OCI-LY1 (cell line): ENCODE measurements at regions not wholly inside any gene's neighbourhood (a gene's known extent, or its start where the extent isn't known, plus 50 kb on each side); places are given as distances from the start of the nearest gene placed in this dataset.

Source experiments
- H2AFZ ChIP-seq: fragments of 200-600 bp; sonication (generic), shearing (Covaris generic); 2 replicates; pipeline ENCODE4 v1.6.0; 2014; ENCODE audit warnings: antibody characterized with exemption, mild to moderate bottlenecking, low read length
- H3F3A ChIP-seq: fragments of 200-600 bp; sonication (generic), shearing (Covaris generic); 2 replicates; pipeline ENCODE4 v1.6.0; 2014; ENCODE audit warnings: mild to moderate bottlenecking, antibody characterized with exemption, low read length, moderate library complexity; ENCODE audit not compliant: insufficient read depth
- H3K27ac ChIP-seq: fragments of 200-600 bp; sonication (generic); 2 replicates; pipeline ENCODE4 v1.5.1; 2014; ENCODE audit warnings: low read length, mixed run types, mild to moderate bottlenecking, low read depth; ENCODE audit not compliant: poor library complexity, severe bottlenecking
- H3K27me3 ChIP-seq: fragments of 200-600 bp; sonication (generic); 2 replicates; pipeline ENCODE4 v1.6.0; 2014; ENCODE audit warnings: antibody characterized with exemption, mild to moderate bottlenecking, low read length, moderate library complexity; ENCODE audit not compliant: insufficient read depth
- H3K36me3 ChIP-seq: fragments of 200-600 bp; sonication (generic); 2 replicates; pipeline ENCODE4 v1.6.1; 2014; ENCODE audit warnings: mild to moderate bottlenecking, antibody characterized with exemption, low read length, moderate library complexity, mixed read lengths; ENCODE audit not compliant: insufficient read depth
- H3K4me1 ChIP-seq: fragments of 200-600 bp; sonication (generic); 2 replicates; pipeline ENCODE4 v1.5.1; 2014; ENCODE audit warnings: mild to moderate bottlenecking, low read length, moderate library complexity; ENCODE audit not compliant: insufficient read depth, severe bottlenecking
- H3K4me2 ChIP-seq: fragments of 200-600 bp; sonication (generic), shearing (Covaris generic); 2 replicates; pipeline ENCODE4 v1.6.1; 2014; ENCODE audit warnings: low read length
- H3K4me3 ChIP-seq: fragments of 200-600 bp; sonication (generic); 2 replicates; pipeline ENCODE4 v1.5.1; 2014; ENCODE audit warnings: low read length, low read depth, mild to moderate bottlenecking, mixed read lengths; ENCODE audit not compliant: poor library complexity, severe bottlenecking
- H3K79me2 ChIP-seq: fragments of 200-600 bp; shearing (Covaris generic); 2 replicates; pipeline ENCODE4 v1.6.1; 2016; ENCODE audit warnings: mixed run types, low read length, mixed read lengths; ENCODE audit not compliant: insufficient read depth
- H3K9ac ChIP-seq: fragments of 200-600 bp; sonication (generic), shearing (Covaris generic); 2 replicates; pipeline ENCODE4 v1.6.1; 2014; ENCODE audit warnings: mild to moderate bottlenecking, low read length, mixed read lengths
- H3K9me2 ChIP-seq: fragments of 200-600 bp; sonication (generic), shearing (Covaris generic); 2 replicates; pipeline ENCODE4 v1.6.1; 2014; ENCODE audit warnings: low read depth, mild to moderate bottlenecking, low read length, mixed read lengths
- H3K9me3 ChIP-seq: fragments of 200-600 bp; shearing (Covaris generic); 2 replicates; pipeline ENCODE4 v1.6.1; 2014; ENCODE audit warnings: low read length, mixed read lengths
- H4K20me1 ChIP-seq: fragments of 200-600 bp; sonication (generic), shearing (Covaris generic); 2 replicates; pipeline ENCODE4 v1.6.0; 2016; ENCODE audit warnings: mild to moderate bottlenecking, low read length; ENCODE audit not compliant: insufficient read depth
- EZH2 ChIP-seq: fragments of 200-600 bp; sonication (generic), shearing (Covaris generic); IDR thresholded peaks from 2 replicates; pipeline ENCODE4 v1.8.0; 2017; ENCODE audit warnings: borderline replicate concordance, mixed run types, mild to moderate bottlenecking, antibody characterized with exemption, low read length, moderate library complexity, mixed read lengths
- TF ChIP-seq, protein P1 (sequence below): fragments of 200-600 bp; sonication (generic), shearing (Covaris generic); IDR thresholded peaks from 2 replicates; pipeline ENCODE4 v1.5.1; 2017; ENCODE audit warnings: mild to moderate bottlenecking, antibody characterized with exemption, low read length, moderate library complexity, mixed read lengths

DNA sequence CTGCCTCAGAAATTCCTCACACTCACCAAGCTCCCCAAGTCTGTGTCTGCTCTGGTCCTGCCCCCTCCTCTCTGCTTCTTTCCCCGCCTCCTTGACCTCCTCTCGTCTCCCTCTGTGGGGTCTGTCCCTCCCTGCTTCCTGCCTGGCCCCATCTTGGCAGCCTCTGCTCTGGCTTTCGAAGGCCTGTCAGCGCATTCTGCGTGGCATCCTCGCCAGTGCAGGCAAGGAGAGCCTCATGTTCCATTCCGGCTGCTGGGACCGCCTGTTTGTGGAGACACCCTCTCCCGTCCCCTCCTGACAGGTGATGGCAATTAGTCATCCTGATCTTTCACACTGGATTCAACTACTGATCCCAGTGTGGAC is 51.7 kb upstream of the COL13A1 start:
- no peak overlapping the region for H3K27ac ChIP-seq
- H3F3A ChIP-seq: no peaks in the 10 kb centered on the region
- H3K4me1 ChIP-seq: no peaks in the 10 kb centered on the region
- H3K27me3 ChIP-seq: no peaks in the 10 kb centered on the region; the same call in 1 of the 2 replicates
- H3K9me3 ChIP-seq: no peaks in the 10 kb centered on the region
- no peaks in the 10 kb centered on the region for H3K79me2 ChIP-seq
- H3K9ac ChIP-seq: no peak overlapping the region
- H3K4me2 ChIP-seq: no peak overlapping the region
- TF ChIP-seq, protein P1, sequence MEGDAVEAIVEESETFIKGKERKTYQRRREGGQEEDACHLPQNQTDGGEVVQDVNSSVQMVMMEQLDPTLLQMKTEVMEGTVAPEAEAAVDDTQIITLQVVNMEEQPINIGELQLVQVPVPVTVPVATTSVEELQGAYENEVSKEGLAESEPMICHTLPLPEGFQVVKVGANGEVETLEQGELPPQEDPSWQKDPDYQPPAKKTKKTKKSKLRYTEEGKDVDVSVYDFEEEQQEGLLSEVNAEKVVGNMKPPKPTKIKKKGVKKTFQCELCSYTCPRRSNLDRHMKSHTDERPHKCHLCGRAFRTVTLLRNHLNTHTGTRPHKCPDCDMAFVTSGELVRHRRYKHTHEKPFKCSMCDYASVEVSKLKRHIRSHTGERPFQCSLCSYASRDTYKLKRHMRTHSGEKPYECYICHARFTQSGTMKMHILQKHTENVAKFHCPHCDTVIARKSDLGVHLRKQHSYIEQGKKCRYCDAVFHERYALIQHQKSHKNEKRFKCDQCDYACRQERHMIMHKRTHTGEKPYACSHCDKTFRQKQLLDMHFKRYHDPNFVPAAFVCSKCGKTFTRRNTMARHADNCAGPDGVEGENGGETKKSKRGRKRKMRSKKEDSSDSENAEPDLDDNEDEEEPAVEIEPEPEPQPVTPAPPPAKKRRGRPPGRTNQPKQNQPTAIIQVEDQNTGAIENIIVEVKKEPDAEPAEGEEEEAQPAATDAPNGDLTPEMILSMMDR: no peak
- no peak for TF ChIP-seq EZH2
- H3K36me3 ChIP-seq: no peaks in the 10 kb centered on the region
- H3K4me3 ChIP-seq: no peak overlapping the region
- H4K20me1 ChIP-seq: no peaks in the 10 kb centered on the region
- no peak overlapping the region for H2AFZ ChIP-seq
- H3K9me2 ChIP-seq: no peaks in the 10 kb centered on the region

- H3K4me2 ChIP-seq: no peak overlapping the region
- no peaks in the 10 kb centered on the region for H3K9me3 ChIP-seq
- no peak overlapping the region for H2AFZ ChIP-seq
- TF ChIP-seq, protein P1: no peak
- H4K20me1 ChIP-seq: no peaks in the 10 kb centered on the region
- no peaks in the 10 kb centered on the region for H3F3A ChIP-seq
- no peaks in the 10 kb centered on the region; the same call in 1 of the 2 replicates for H3K27me3 ChIP-seq
- no peaks in the 10 kb centered on the region for H3K36me3 ChIP-seq
- H3K9ac ChIP-seq: no peak overlapping the region
- no peak overlapping the region for H3K27ac ChIP-seq
- no peak overlapping the region for H3K4me3 ChIP-seq
- H3K4me1 ChIP-seq: no peaks in the 10 kb centered on the region
- H3K9me2 ChIP-seq: no peaks in the 10 kb centered on the region
- no peaks in the 10 kb centered on the region for H3K79me2 ChIP-seq
Observed at GRCh38 chr10:69750725-69751124, 51.0 kb upstream of the COL13A1 start.

- no peaks in the 10 kb centered on the region; the same call in 1 of the 2 replicates for H3K27me3 ChIP-seq
- no peaks in the 10 kb centered on the region for H3K79me2 ChIP-seq
- H3K4me2 ChIP-seq: no peak overlapping the region
- H3K4me1 ChIP-seq: no peaks in the 10 kb centered on the region
- H3K9me3 ChIP-seq: no peaks in the 10 kb centered on the region
- no peaks in the 10 kb centered on the region for H3K36me3 ChIP-seq
- H3K9ac ChIP-seq: no peak overlapping the region
- H2AFZ ChIP-seq: no peak overlapping the region
- no peak overlapping the region for H3K4me3 ChIP-seq
- H3K27ac ChIP-seq: no peak overlapping the region
- no peaks in the 10 kb centered on the region for H3F3A ChIP-seq
- no peaks in the 10 kb centered on the region for H4K20me1 ChIP-seq
- no peaks in the 10 kb centered on the region for H3K9me2 ChIP-seq
- TF ChIP-seq, protein P1: no peak
- no peak for TF ChIP-seq EZH2
Observed at GRCh38 chr10:69751214-69751613, 50.5 kb upstream of the COL13A1 start.
